ENCODE measurements at regions not wholly inside any gene's neighbourhood (a gene's known extent, or its start where the extent isn't known, plus 50 kb on each side); places are given as distances from the start of the nearest gene placed in this dataset.

- no peak for DNase-seq (ENCODE audit: low spot score)
Observed at GRCh38 chr1:168631671-168632400, 55.4 kb downstream of the XCL1 start.

DNA sequence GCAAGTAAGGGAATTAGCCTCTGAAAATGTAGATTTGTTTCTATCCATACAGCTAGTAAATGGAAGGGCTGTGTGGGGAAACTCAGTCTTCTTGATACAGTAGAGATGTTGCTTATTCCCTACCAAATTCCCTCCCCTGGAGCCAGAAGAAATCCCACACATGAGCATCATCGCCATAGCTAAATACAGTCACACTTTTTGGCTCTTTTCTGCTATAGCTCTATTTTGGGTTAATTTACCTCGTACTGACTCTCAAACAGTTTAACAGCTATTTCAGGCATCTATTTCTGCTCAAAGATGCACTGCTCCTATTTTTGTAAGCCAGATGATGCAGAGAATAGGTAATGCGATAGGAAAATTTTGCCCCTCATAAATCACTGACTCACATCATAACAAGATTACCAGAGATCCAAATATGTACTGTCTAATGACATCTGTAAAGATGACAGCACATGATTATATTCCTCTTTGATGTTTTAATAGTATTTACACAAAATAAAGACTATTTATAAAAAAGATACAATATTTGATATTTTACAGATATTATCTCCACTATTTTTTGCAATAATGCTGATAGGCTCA, 58.6 kb downstream of the XCL1 start:
- DNase-seq (ENCODE audit: low spot score), result no peak

GRCh38 chr1:168636200-168636599, 59.8 kb downstream of the XCL1 start:
- no peak for DNase-seq (ENCODE audit: low spot score)

DNA sequence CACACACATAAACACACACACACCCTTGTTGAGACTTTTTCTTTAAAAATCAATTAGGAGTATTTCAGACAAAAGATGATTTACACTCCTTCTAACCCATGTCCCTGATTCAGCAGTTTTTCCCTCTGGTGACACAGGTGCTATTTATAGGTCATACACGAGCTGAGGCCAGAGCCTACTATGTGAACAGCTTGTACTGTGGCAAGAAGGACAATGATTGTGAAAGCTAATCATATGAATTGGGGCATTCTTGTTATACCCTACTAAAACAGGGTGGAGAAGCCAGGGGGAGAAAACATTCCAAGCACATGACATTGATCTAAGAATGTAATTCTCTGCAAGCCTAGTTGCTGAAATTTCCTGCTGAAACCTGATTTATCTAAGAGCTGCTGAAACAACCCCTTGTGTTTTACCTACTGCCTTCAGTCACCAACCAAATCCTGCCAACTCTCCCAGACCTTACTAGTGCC, 60.3 kb downstream of the XCL1 start:
- DNase-seq (ENCODE audit: low spot score), result peak; percentile 50

GRCh38 chr1:168637350-168637991, 61.1 kb downstream of the XCL1 start:
- DNase-seq (ENCODE audit: low spot score), result no peak

- DNase-seq (ENCODE audit: low spot score), result no peak
Observed at GRCh38 chr1:168638884-168639283, 62.5 kb downstream of the XCL1 start.

DNA sequence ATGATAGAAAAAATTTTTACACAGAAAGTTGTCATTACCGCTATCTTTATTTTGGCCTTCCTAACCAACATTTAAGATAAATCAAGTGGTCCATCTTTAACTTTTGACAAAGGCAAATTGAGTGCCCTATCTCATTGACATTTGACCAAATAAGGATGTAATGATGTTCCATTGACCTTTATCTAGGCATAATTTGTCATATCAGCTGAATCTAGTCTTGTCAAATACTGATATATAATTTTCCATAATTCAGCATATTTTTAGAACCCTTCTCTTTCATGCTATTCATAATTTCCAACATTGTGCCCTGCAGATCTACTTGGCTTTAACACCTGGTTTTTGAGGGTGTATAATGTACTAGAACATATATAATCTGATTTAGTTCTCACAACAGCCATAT, 63.8 kb downstream of the XCL1 start:
- DNase-seq (ENCODE audit: low spot score), result no peak

GRCh38 chr1:168640836-168641235, 64.4 kb downstream of the XCL1 start:
- DNase-seq (ENCODE audit: low spot score), result no peak

DNA sequence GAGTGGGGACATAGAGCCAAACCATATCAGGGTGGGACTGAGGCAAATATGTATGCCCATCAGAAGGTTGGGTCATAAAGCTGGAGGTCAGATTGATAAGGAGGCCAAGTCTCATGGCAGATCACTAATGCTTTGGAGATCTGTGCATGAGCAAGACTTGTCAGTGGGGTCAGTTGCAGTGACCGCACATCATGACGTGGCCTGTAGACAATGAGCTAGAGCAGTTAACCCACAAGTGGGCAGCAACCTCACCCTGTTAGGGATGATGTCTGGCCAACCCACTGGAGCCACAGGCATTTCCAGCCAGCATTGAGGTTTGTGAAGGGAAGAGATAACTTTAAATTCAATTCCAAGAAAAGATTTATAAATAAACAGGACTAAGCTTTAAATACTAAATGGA, 66.7 kb downstream of the XCL1 start:
- DNase-seq (ENCODE audit: low spot score), result no peak

Measured in mucosa of gallbladder (tissue), 1 donor.